Gastrocnemius medialis (tissue), 4 donors: ENCODE measurements at regions not wholly inside any gene's neighbourhood (a gene's known extent, or its start where the extent isn't known, plus 50 kb on each side); places are given as distances from the start of the nearest gene placed in this dataset.

ENCODE experiments used
- POLR2A ChIP-seq, 2 donors: fragments of 450-650 bp; IDR thresholded peaks; one replicate each; pipeline ENCODE4 v1.6.1; 2017; ENCODE audit warnings: antibody characterized with exemption in 2 of 2, mild to moderate bottlenecking in 2 of 2, moderate library complexity in 2 of 2
- TF ChIP-seq, protein P1 (sequence below), 5 experiments: fragments of 450-650 bp in 3 of 5; fragments of 200-600 bp in 2 of 5; sonication (generic) in 2 of 5; IDR thresholded peaks in 4 of 5; conservative IDR thresholded peaks in 1 of 5; 1 replicate in 4 of 5; 2 replicates in 1 of 5; pipeline ENCODE4 v1.5.1; 2016 to 2019; ENCODE audit warnings: antibody characterized with exemption in 5 of 5, mild to moderate bottlenecking in 3 of 5, moderate library complexity in 3 of 5

DNA sequence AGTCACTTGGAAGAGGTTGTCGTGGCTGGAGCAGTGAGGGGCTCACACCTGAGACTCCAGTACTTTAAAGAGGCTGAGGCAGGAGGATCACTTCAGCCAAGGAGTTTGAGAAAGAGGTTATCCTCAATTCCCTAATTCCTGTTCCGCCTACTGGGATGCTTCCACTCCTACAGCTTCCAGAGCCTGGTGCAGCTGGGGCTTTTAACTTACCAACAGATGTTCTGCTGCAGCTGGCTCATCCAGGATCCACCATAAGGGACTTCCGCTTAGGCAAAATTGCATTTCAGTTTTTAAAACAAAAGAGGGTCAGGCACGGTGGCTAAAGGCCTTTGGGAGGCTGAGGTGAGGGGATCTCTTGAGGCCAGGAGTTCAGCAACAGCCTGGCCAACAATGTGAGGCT lies 59.1 kb upstream of the CDYL start:
- TF ChIP-seq, protein P1, sequence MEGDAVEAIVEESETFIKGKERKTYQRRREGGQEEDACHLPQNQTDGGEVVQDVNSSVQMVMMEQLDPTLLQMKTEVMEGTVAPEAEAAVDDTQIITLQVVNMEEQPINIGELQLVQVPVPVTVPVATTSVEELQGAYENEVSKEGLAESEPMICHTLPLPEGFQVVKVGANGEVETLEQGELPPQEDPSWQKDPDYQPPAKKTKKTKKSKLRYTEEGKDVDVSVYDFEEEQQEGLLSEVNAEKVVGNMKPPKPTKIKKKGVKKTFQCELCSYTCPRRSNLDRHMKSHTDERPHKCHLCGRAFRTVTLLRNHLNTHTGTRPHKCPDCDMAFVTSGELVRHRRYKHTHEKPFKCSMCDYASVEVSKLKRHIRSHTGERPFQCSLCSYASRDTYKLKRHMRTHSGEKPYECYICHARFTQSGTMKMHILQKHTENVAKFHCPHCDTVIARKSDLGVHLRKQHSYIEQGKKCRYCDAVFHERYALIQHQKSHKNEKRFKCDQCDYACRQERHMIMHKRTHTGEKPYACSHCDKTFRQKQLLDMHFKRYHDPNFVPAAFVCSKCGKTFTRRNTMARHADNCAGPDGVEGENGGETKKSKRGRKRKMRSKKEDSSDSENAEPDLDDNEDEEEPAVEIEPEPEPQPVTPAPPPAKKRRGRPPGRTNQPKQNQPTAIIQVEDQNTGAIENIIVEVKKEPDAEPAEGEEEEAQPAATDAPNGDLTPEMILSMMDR (IDR thresholded peaks at IDR 0.05 in 4 of 5, conservative IDR thresholded peaks at IDR 0.05 in 1 of 5), result no peak
- TF ChIP-seq POLR2A (IDR thresholded peaks at IDR 0.05), result no peak
